ENCODE measurements at regions not wholly inside any gene's neighbourhood (a gene's known extent, or its start where the extent isn't known, plus 50 kb on each side); places are given as distances from the start of the nearest gene placed in this dataset.

DNA sequence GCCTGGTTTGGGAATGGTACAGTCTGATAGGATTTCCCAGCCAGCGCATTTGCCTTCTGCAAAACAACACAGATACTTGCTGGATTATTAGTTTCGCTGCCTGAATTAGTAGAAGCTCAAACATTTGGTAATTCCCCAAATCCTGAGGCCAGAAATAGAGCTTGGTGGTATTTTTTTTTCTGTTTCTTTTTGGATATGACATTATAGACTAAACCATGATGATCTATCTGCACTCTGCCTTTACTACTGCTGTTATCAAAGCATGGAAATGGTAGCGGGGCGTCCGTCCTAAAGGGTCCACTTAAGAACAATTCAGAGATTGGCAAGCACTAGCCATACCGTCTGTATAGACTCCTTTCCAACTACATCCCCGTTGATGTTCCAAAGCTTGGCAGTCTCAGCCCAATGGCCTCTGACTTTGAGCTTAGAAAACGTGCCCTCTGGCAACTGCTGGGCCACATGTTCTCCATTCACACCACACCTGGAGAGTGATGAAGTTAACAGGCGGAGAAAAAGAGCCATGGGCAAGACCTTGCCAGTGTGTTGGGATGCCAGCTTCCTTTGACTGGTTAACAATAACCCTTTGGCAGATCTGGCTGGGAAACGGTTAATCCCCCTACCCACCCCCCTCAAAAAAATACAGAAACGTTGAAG is 241.0 kb upstream of the NR2F2 start:
- DNase-seq (ENCODE audit: low spot score) = no peak
- H3K27ac Mint-ChIP-seq = no peak overlapping the region
- H3K9me3 Mint-ChIP-seq = no peaks in the 10 kb centered on the region
- H3K4me3 Mint-ChIP-seq = no peak overlapping the region
- H3K27me3 Mint-ChIP-seq (ENCODE audit: low read depth) = peaks cover 2% of the 10 kb centered on the region
- no peaks in the 10 kb centered on the region for H3K4me1 Mint-ChIP-seq (ENCODE audit: low read depth)
- H3K36me3 Mint-ChIP-seq (ENCODE audit: low read depth) = no peaks in the 10 kb centered on the region

DNA sequence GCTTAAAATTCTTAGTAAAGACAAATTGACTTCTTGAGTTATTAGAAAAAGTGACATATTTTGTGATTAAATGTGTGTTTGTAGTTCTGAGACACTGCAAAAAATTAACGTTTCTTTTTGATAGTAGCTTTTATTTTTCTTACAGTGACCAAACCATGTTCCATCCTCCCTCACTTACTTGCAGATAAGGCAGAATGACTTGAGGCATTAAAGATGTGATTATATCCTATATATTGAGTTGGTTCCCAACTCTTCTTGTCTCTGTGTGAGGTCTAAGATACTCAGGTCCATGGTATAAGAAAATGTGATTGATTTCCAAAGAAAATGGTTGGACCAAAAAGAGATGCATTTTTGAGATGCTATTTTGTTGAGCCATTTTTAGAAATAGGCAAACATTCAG is 238.3 kb upstream of the NR2F2 start:
- Mint-ChIP-seq H3K36me3 (ENCODE audit: low read depth) (no peaks in the 10 kb centered on the region), H3K27me3 (ENCODE audit: low read depth) (peaks cover 2% of the 10 kb centered on the region), H3K4me3 (no peak overlapping the region), H3K27ac (no peak overlapping the region), H3K4me1 (ENCODE audit: low read depth) (no peaks in the 10 kb centered on the region), H3K9me3 (no peaks in the 10 kb centered on the region)
- DNase-seq (ENCODE audit: low spot score) = no peak

DNA sequence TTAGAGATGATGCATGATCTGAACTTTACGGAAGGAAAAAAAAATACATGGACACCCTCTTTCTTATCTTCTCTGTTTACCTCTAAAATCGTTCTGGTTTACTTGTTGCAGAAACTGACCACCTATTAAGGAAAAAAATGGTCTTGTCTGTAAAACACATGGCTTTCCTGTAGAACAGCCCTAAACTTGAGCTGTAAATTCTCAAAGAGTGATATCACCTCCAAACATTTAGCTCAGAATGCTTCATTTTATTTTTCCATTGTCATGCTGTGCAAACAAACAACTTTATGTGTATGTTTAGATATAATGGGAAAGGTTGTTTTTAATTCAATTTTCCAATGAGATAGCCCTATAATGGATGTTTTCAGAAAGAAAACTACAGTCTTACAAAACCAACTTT is 237.4 kb upstream of the NR2F2 start:
- H3K27ac Mint-ChIP-seq = no peak overlapping the region
- no peaks in the 10 kb centered on the region for H3K4me1 Mint-ChIP-seq (ENCODE audit: low read depth)
- H3K9me3 Mint-ChIP-seq = no peaks in the 10 kb centered on the region
- no peak for DNase-seq (ENCODE audit: low spot score)
- H3K27me3 Mint-ChIP-seq (ENCODE audit: low read depth) = no peaks in the 10 kb centered on the region
- no peak overlapping the region for H3K4me3 Mint-ChIP-seq
- H3K36me3 Mint-ChIP-seq (ENCODE audit: low read depth) = no peaks in the 10 kb centered on the region

GRCh38 chr15:96097661-96098060 is 232.8 kb upstream of the NR2F2 start:
- Mint-ChIP-seq H3K36me3 (ENCODE audit: low read depth) (no peaks in the 10 kb centered on the region), H3K9me3 (no peaks in the 10 kb centered on the region), H3K4me3 (no peak overlapping the region), H3K27ac (no peak overlapping the region), H3K4me1 (ENCODE audit: low read depth) (no peaks in the 10 kb centered on the region), H3K27me3 (ENCODE audit: low read depth) (no peaks in the 10 kb centered on the region)
- no peak for DNase-seq (ENCODE audit: low spot score)

- Mint-ChIP-seq H3K9me3 (no peaks in the 10 kb centered on the region), H3K27me3 (ENCODE audit: low read depth) (no peaks in the 10 kb centered on the region), H3K27ac (no peak overlapping the region), H3K4me1 (ENCODE audit: low read depth) (no peaks in the 10 kb centered on the region), H3K4me3 (no peak overlapping the region), H3K36me3 (ENCODE audit: low read depth) (no peaks in the 10 kb centered on the region)
- no peak for DNase-seq (ENCODE audit: low spot score)
Observed at GRCh38 chr15:96102631-96103030, 227.9 kb upstream of the NR2F2 start.

GRCh38 chr15:96106181-96106580 is 224.3 kb upstream of the NR2F2 start:
- no peaks in the 10 kb centered on the region for H3K9me3 Mint-ChIP-seq
- no peak overlapping the region for H3K4me3 Mint-ChIP-seq
- no peak for DNase-seq (ENCODE audit: low spot score)
- H3K27ac Mint-ChIP-seq = no peak overlapping the region
- no peaks in the 10 kb centered on the region for H3K36me3 Mint-ChIP-seq (ENCODE audit: low read depth)
- no peaks in the 10 kb centered on the region for H3K4me1 Mint-ChIP-seq (ENCODE audit: low read depth)
- H3K27me3 Mint-ChIP-seq (ENCODE audit: low read depth) = no peaks in the 10 kb centered on the region

GRCh38 chr15:96106628-96107027 is 223.9 kb upstream of the NR2F2 start:
- no peak overlapping the region for H3K4me3 Mint-ChIP-seq
- no peak overlapping the region for H3K27ac Mint-ChIP-seq
- H3K9me3 Mint-ChIP-seq = no peaks in the 10 kb centered on the region
- H3K27me3 Mint-ChIP-seq (ENCODE audit: low read depth) = no peaks in the 10 kb centered on the region
- H3K36me3 Mint-ChIP-seq (ENCODE audit: low read depth) = no peaks in the 10 kb centered on the region
- DNase-seq (ENCODE audit: low spot score) = no peak
- no peaks in the 10 kb centered on the region for H3K4me1 Mint-ChIP-seq (ENCODE audit: low read depth)

DNA sequence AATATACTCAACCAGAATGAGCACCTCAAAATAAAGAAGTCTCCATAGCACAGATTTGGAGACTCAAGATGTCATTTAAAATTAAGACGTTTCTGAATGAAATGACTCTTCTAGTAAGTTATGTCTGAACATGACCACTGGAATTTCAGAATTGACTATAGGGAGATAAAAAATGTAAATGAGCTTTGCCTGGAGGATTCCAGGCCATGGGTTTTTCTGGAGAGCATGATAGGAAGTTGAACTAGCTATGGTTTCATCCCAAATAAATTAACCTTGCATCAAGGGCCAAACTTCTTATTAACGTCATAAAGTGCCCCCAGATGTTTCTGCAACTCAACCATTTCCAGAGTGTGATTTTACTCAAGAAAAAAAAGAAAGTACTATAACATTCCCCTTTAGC is 222.6 kb upstream of the NR2F2 start:
- no peak overlapping the region for H3K27ac Mint-ChIP-seq
- H3K4me1 Mint-ChIP-seq (ENCODE audit: low read depth) = no peaks in the 10 kb centered on the region
- no peaks in the 10 kb centered on the region for H3K9me3 Mint-ChIP-seq
- H3K4me3 Mint-ChIP-seq = no peak overlapping the region
- H3K27me3 Mint-ChIP-seq (ENCODE audit: low read depth) = no peaks in the 10 kb centered on the region
- DNase-seq (ENCODE audit: low spot score) = no peak
- H3K36me3 Mint-ChIP-seq (ENCODE audit: low read depth) = no peaks in the 10 kb centered on the region

- no peak for DNase-seq (ENCODE audit: low spot score)
- H3K4me3 Mint-ChIP-seq = no peak overlapping the region
- H3K9me3 Mint-ChIP-seq = no peaks in the 10 kb centered on the region
- H3K36me3 Mint-ChIP-seq (ENCODE audit: low read depth) = no peaks in the 10 kb centered on the region
- H3K27ac Mint-ChIP-seq = no peak overlapping the region
- no peaks in the 10 kb centered on the region for H3K27me3 Mint-ChIP-seq (ENCODE audit: low read depth)
- no peaks in the 10 kb centered on the region for H3K4me1 Mint-ChIP-seq (ENCODE audit: low read depth)
Observed at GRCh38 chr15:96108405-96108804, 222.1 kb upstream of the NR2F2 start.

DNA sequence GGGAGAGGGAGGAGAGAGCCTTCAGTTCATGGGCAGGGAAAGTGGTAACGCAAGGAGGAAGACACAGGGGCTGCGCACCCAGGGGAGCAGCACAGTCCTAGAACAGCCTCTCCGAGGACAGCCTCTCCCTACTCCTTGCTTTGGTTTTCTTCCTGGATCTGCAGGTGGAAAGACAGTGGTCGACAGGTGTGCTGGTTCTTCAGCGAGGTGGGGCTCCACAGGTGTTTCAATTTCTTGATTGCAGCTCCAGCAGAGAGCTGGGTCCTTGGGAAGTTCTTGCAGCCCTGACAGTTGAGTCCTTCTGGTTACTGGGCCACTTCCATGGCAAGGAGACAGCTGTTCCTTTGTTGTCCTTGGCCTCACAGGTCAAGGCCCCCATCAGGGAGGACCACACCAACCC is 220.7 kb upstream of the NR2F2 start:
- no peak overlapping the region for H3K27ac Mint-ChIP-seq
- no peaks in the 10 kb centered on the region for H3K9me3 Mint-ChIP-seq
- no peak overlapping the region for H3K4me3 Mint-ChIP-seq
- H3K4me1 Mint-ChIP-seq (ENCODE audit: low read depth) = no peaks in the 10 kb centered on the region
- no peak for DNase-seq (ENCODE audit: low spot score)
- H3K36me3 Mint-ChIP-seq (ENCODE audit: low read depth) = no peaks in the 10 kb centered on the region
- no peaks in the 10 kb centered on the region for H3K27me3 Mint-ChIP-seq (ENCODE audit: low read depth)

GRCh38 chr15:96112018-96112417 is 218.5 kb upstream of the NR2F2 start:
- no peak for DNase-seq (ENCODE audit: low spot score)
- no peaks in the 10 kb centered on the region for H3K36me3 Mint-ChIP-seq (ENCODE audit: low read depth)
- no peak overlapping the region for H3K27ac Mint-ChIP-seq
- H3K4me1 Mint-ChIP-seq (ENCODE audit: low read depth) = no peaks in the 10 kb centered on the region
- no peak overlapping the region for H3K4me3 Mint-ChIP-seq
- H3K27me3 Mint-ChIP-seq (ENCODE audit: low read depth) = no peaks in the 10 kb centered on the region
- H3K9me3 Mint-ChIP-seq = no peaks in the 10 kb centered on the region

- no peak overlapping the region for H3K4me3 Mint-ChIP-seq
- no peak for DNase-seq (ENCODE audit: low spot score)
- H3K36me3 Mint-ChIP-seq (ENCODE audit: low read depth) = no peaks in the 10 kb centered on the region
- H3K27me3 Mint-ChIP-seq (ENCODE audit: low read depth) = no peaks in the 10 kb centered on the region
- no peaks in the 10 kb centered on the region for H3K4me1 Mint-ChIP-seq (ENCODE audit: low read depth)
- H3K27ac Mint-ChIP-seq = no peak overlapping the region
- H3K9me3 Mint-ChIP-seq = no peaks in the 10 kb centered on the region
Observed at GRCh38 chr15:96115642-96116041, 214.9 kb upstream of the NR2F2 start.

- H3K9me3 Mint-ChIP-seq = no peaks in the 10 kb centered on the region
- H3K4me1 Mint-ChIP-seq (ENCODE audit: low read depth) = no peaks in the 10 kb centered on the region
- no peak overlapping the region for H3K4me3 Mint-ChIP-seq
- H3K36me3 Mint-ChIP-seq (ENCODE audit: low read depth) = no peaks in the 10 kb centered on the region
- no peaks in the 10 kb centered on the region for H3K27me3 Mint-ChIP-seq (ENCODE audit: low read depth)
- H3K27ac Mint-ChIP-seq = no peak overlapping the region
- DNase-seq (ENCODE audit: low spot score) = no peak
Observed at GRCh38 chr15:96117270-96117669, 213.2 kb upstream of the NR2F2 start.

- no peaks in the 10 kb centered on the region for H3K36me3 Mint-ChIP-seq (ENCODE audit: low read depth)
- H3K4me1 Mint-ChIP-seq (ENCODE audit: low read depth) = no peaks in the 10 kb centered on the region
- no peaks in the 10 kb centered on the region for H3K9me3 Mint-ChIP-seq
- no peaks in the 10 kb centered on the region for H3K27me3 Mint-ChIP-seq (ENCODE audit: low read depth)
- H3K4me3 Mint-ChIP-seq = no peak overlapping the region
- H3K27ac Mint-ChIP-seq = no peak overlapping the region
- no peak for DNase-seq (ENCODE audit: low spot score)
Observed at GRCh38 chr15:96119734-96120133, 210.8 kb upstream of the NR2F2 start.

- Mint-ChIP-seq H3K4me3 (no peak overlapping the region), H3K4me1 (ENCODE audit: low read depth) (no peaks in the 10 kb centered on the region), H3K27ac (no peak overlapping the region), H3K9me3 (no peaks in the 10 kb centered on the region), H3K36me3 (ENCODE audit: low read depth) (no peaks in the 10 kb centered on the region), H3K27me3 (ENCODE audit: low read depth) (no peaks in the 10 kb centered on the region)
- DNase-seq (ENCODE audit: low spot score) = no peak
Observed at GRCh38 chr15:96121086-96121920, 209.2 kb upstream of the NR2F2 start.
